ENCODE measurements at regions not wholly inside any gene's neighbourhood (a gene's known extent, or its start where the extent isn't known, plus 50 kb on each side); places are given as distances from the start of the nearest gene placed in this dataset.

GRCh38 chr5:6195711-6196358 lies 182.5 kb downstream of the MED10 start:
- DNase-seq (ENCODE audit: low read depth in 2 of 2) = no peak

- no peak for DNase-seq (ENCODE audit: low read depth in 2 of 2)
Measured at GRCh38 chr5:6194906-6195612, 183.3 kb downstream of the MED10 start.

GRCh38 chr5:6194261-6194875 lies 184.0 kb downstream of the MED10 start:
- DNase-seq (ENCODE audit: low read depth in 2 of 2) = no peak

- no peak for DNase-seq (ENCODE audit: low read depth in 2 of 2)
Measured at GRCh38 chr5:6193310-6193709, 185.0 kb downstream of the MED10 start.

- no peak for DNase-seq (ENCODE audit: low read depth in 2 of 2)
Measured at GRCh38 chr5:6190838-6191237, 187.5 kb downstream of the MED10 start.

- DNase-seq (ENCODE audit: low read depth in 2 of 2) = no peak
Measured at GRCh38 chr5:6188976-6189375, 189.4 kb downstream of the MED10 start.

GRCh38 chr5:6188344-6188743 lies 190.0 kb downstream of the MED10 start:
- DNase-seq (ENCODE audit: low read depth in 2 of 2) = no peak

GRCh38 chr5:6187501-6187900 lies 190.8 kb downstream of the MED10 start:
- DNase-seq (ENCODE audit: low read depth in 2 of 2) = no peak

- no peak for DNase-seq (ENCODE audit: low read depth in 2 of 2)
Measured at GRCh38 chr5:6185574-6185973, 192.8 kb downstream of the MED10 start.

GRCh38 chr5:6184481-6184880 lies 193.9 kb downstream of the MED10 start:
- no peak for DNase-seq (ENCODE audit: low read depth in 2 of 2)

GRCh38 chr5:6183391-6184390 lies 194.7 kb downstream of the MED10 start:
- DNase-seq (ENCODE audit: low read depth in 2 of 2) = no peak

- no peak for DNase-seq (ENCODE audit: low read depth in 2 of 2)
Measured at GRCh38 chr5:6182271-6182815, 196.0 kb downstream of the MED10 start.

- DNase-seq (ENCODE audit: low read depth in 2 of 2) = no peak
Measured at GRCh38 chr5:6181871-6182270, 196.5 kb downstream of the MED10 start.

- no peak for DNase-seq (ENCODE audit: low read depth in 2 of 2)
Measured at GRCh38 chr5:6181147-6181729, 197.1 kb downstream of the MED10 start.

- no peak for DNase-seq (ENCODE audit: low read depth in 2 of 2)
Measured at GRCh38 chr5:6180231-6180872, 198.0 kb downstream of the MED10 start.

- no peak for DNase-seq (ENCODE audit: low read depth in 2 of 2)
Measured at GRCh38 chr5:6178846-6179532, 199.4 kb downstream of the MED10 start.

GRCh38 chr5:6177926-6178325 lies 200.4 kb downstream of the MED10 start:
- no peak for DNase-seq (ENCODE audit: low read depth in 2 of 2)

GRCh38 chr5:6176102-6176693 lies 202.1 kb downstream of the MED10 start:
- DNase-seq (ENCODE audit: low read depth in 2 of 2) = no peak

- no peak for DNase-seq (ENCODE audit: low read depth in 2 of 2)
Measured at GRCh38 chr5:6175172-6175854, 203.0 kb downstream of the MED10 start.

Measured in stimulated activated CD4-positive, alpha-beta T cell treated with anti-CD3 and anti-CD28 coated beads, Interleukin-4, amount 100 ng/mL, for 48 hours (primary cell).